ENCODE measurements at regions not wholly inside any gene's neighbourhood (a gene's known extent, or its start where the extent isn't known, plus 50 kb on each side); places are given as distances from the start of the nearest gene placed in this dataset.

DNA sequence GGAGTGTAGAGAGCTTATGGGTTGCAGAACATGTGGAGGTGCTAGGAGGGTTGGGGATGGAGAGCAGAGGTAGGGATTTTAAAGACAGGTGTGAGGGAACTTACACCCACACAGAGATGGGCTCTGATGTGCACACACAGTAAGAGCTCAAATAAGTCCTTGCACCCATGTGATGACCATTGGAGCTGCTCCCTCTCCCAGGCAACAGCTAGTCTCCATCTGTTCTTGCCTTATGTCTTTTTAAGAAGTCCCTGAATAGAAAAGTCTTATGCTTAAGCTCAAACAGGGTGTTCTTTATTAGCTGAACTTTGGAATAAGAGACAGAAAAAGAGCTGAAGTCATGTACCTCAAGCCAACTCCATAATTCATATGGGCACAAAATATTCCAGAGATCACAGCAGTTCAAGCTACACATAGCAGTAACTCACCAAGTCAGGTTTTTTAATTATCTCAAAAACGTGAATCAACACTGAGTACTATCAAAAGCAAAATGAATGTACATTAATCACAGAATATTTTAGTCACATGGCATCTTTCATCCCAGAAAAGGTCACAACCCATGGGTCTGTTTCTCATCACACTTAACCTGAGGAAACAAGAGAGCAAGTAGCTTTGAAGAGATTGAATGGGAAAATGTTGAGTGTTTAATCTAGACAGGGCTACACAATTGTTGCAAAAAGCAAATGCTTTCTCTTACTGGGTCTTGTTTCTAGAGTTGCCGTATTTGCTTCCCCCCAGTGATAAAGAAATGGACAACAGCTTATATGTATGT lies 1513.6 kb upstream of the SEL1L start:
- TF ChIP-seq HDGF (IDR thresholded peaks at IDR 0.05; ENCODE audit: borderline replicate concordance), result no peak
- no peak for TF ChIP-seq TARDBP (IDR thresholded peaks at IDR 0.05)
- no peak for TF ChIP-seq FOXK2 (IDR thresholded peaks at IDR 0.05)
- TF ChIP-seq FOXM1 (IDR thresholded peaks at IDR 0.05; ENCODE audit: borderline replicate concordance), result no peak
- no peak for TF ChIP-seq ELF4 (IDR thresholded peaks at IDR 0.05)
- TF ChIP-seq SP1 (IDR thresholded peaks at IDR 0.05), result no peak
- TF ChIP-seq, protein P1, sequence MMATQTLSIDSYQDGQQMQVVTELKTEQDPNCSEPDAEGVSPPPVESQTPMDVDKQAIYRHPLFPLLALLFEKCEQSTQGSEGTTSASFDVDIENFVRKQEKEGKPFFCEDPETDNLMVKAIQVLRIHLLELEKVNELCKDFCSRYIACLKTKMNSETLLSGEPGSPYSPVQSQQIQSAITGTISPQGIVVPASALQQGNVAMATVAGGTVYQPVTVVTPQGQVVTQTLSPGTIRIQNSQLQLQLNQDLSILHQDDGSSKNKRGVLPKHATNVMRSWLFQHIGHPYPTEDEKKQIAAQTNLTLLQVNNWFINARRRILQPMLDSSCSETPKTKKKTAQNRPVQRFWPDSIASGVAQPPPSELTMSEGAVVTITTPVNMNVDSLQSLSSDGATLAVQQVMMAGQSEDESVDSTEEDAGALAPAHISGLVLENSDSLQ (IDR thresholded peaks at IDR 0.05), result no peak
- TF ChIP-seq SUZ12 (IDR thresholded peaks at IDR 0.05), result no peak
- no peak for TF ChIP-seq FOXA1 (IDR thresholded peaks at IDR 0.05)
- no peak for TF ChIP-seq ARNT (IDR thresholded peaks at IDR 0.05)
- no peak for TF ChIP-seq NFRKB (IDR thresholded peaks at IDR 0.05)
